GM10266 (cell line): ENCODE measurements at regions not wholly inside any gene's neighbourhood (a gene's known extent, or its start where the extent isn't known, plus 50 kb on each side); places are given as distances from the start of the nearest gene placed in this dataset.

Experiments
- DNase-seq: peaks from one replicate; pipeline ENCODE4 v3.0.0; 2012; ENCODE audit errors: extremely low spot score
- CTCF ChIP-seq: IDR thresholded peaks from 2 replicates; pipeline ENCODE4 v1.5.1; 2012; ENCODE audit warnings: mild to moderate bottlenecking, low read depth; ENCODE audit not compliant: control insufficient read depth, insufficient read depth; ENCODE audit errors: missing control alignments

- no peak for TF ChIP-seq CTCF
- DNase-seq: no peak
These were observed 283.4 kb downstream of the GRIN2B start for GRCh38 chr12:13697973-13698372.

- TF ChIP-seq CTCF: no peak
- no peak for DNase-seq
These were observed 285.6 kb downstream of the GRIN2B start for GRCh38 chr12:13695781-13696180.

GRCh38 chr12:13692332-13692731, 289.1 kb downstream of the GRIN2B start:
- no peak for DNase-seq
- no peak for TF ChIP-seq CTCF

- TF ChIP-seq CTCF: no peak
- no peak for DNase-seq
These were observed 289.8 kb downstream of the GRIN2B start for GRCh38 chr12:13691598-13691997.

GRCh38 chr12:13687633-13688032, 293.8 kb downstream of the GRIN2B start:
- no peak for DNase-seq
- TF ChIP-seq CTCF: no peak

- DNase-seq: no peak
- no peak for TF ChIP-seq CTCF
These were observed 295.1 kb downstream of the GRIN2B start for GRCh38 chr12:13686260-13686659.

GRCh38 chr12:13680916-13681315, 300.5 kb downstream of the GRIN2B start:
- no peak for TF ChIP-seq CTCF
- no peak for DNase-seq
